ENCODE measurements at regions not wholly inside any gene's neighbourhood (a gene's known extent, or its start where the extent isn't known, plus 50 kb on each side); places are given as distances from the start of the nearest gene placed in this dataset.
"Not testable (repeated sequence)": the region's sequence is repeated elsewhere in the genome, so short reads cannot be mapped to it uniquely, and the experiment has no call there.

DNA sequence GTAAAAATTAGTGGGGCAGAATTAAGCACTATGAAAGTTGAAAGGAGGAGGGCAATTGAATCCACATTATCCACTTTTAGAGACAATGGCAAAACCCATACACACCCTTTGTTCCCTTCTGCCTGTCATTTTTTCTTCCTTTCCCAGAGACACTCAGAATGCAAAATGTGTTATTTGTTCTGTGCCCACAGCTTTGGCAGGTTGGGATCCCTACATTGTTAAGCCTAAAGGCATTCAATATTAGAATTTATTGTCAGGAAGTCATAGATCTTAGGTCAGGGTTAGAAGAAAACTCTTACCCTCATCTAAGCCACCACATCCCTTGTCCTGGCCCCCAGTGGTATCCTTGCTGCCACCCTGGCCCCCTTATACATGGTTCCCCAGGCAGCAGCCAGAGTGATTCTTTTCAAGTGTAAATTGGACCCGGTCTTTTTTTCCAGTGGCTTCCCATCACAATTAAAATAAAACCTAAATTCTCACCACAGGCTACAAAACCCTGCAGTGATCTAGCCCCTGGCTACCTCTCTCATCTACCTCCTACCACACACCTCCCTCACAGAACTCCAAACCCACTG, 470.1 kb upstream of the ATP11B start:
- no peak for DNase-seq (ENCODE audit: low read depth in 1 of 2, low spot score in 1 of 2)

DNA sequence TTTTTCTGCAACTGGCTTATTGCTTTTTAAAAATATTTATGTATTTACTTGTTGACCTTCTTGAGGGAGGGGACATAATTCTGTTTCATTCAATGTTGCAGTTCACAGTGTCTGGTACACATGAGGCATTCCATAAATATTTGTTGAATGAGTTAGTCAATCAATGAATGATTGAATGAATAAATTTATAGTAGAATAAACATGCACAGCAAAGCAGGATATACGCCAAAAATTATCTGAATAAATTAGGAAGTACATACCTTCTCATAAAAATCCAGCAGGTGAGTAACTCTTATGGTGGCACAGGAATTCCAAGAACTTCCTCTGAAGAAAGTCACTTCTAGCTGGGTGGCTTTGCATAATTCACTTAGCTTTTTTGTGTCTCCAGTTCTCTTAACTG, 469.4 kb upstream of the ATP11B start:
- DNase-seq (ENCODE audit: low read depth in 1 of 2, low spot score in 1 of 2) = no peak

DNA sequence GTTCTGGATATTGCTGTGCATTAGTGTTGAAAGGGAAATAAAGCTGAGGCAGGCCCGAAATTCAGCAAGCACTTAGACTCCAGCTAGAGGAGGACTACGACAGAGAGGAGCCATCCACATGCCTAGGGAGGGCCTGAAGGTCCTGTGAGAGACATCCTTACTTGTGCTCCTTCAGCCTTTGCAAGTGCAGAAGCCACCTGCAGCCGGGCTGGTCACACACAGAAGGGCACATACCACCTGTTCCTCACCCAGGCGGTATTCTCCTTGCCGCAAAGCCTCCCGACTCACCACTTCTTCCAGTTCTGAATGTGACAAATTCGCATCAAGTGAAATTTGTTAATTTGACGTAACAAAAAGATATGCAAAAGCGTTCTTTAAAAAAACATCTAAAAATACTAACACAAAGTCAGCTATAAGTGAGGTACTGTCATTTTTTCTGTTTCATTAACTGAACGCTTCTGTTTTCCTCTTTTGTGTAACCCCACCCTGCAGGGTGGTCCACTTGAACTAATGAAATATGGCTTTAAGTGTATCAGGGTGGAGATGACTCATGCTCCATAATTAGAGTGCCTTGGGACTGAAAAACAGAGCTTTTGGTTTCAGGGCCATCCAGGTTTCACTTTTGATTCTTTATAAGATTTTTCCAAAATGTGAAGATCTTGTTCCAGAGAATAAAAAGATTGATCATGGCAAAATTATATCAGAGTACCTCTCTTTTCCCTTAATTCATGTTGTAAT, 467.9 kb upstream of the ATP11B start:
- no peak for DNase-seq (ENCODE audit: low read depth in 1 of 2, low spot score in 1 of 2)

DNA sequence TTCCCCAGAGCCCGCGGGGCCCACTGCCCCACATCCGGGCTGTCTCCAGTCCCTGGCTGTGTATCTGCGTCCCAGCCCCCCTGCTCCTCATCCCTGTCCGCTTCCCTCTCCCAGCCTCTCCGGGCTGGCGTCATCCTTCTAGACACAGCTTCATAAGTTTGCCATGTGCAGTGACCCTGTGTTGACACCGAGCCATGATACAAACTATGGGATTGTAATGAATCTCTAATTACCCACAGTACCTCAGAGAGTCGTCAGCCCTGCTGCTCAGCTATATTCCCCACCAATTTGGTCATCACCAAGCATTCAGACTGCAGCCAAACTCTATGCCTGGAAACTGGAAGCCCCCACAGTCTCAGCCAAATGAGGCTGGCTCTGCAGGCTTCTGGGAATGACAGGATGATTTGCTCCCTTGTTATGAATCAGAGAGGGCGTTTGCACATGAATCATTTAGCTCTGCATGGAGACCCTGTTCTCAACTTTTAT, 466.1 kb upstream of the ATP11B start:
- DNase-seq (ENCODE audit: low read depth in 1 of 2, low spot score in 1 of 2) = no peak

DNA sequence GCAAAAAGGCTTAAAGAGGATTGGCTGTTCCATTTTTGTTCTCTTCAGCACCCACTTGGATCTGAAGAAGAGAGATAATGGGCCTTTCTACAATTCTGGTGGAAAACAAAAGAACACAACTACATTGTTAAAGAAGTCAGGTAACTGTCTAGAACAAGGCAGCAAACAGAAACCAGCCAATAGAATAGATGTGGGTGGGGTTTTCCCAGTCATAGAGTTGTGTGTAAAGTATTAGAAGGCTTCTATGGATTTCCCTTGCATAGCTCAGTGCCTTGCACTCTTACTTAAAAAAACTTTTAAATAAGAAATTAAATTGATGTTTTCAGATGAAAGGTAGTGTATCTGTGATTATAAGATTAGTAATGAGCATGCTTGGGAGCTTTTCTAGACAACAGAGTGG, 462.7 kb upstream of the ATP11B start:
- no peak for DNase-seq (ENCODE audit: low read depth in 1 of 2, low spot score in 1 of 2)

DNA sequence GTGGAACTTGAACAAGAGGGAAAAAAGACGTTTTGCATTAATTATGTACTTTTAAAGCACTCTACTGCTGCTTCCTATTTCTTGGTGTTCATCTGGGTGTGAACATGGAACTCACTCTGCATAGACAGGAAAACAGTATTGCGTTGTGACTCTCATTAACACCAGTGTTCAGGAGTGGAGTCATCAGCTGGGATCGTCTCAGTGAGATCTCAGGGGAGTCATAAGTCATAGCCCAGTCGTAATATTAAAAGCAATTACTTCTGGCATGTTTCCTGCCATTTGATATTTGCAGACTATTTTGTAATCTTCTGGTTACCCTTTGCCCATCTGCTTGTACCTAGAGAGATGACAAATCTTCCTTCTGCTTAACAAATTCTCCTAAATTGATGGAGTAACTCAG, 462.0 kb upstream of the ATP11B start:
- DNase-seq (ENCODE audit: low read depth in 1 of 2, low spot score in 1 of 2) = no peak

DNA sequence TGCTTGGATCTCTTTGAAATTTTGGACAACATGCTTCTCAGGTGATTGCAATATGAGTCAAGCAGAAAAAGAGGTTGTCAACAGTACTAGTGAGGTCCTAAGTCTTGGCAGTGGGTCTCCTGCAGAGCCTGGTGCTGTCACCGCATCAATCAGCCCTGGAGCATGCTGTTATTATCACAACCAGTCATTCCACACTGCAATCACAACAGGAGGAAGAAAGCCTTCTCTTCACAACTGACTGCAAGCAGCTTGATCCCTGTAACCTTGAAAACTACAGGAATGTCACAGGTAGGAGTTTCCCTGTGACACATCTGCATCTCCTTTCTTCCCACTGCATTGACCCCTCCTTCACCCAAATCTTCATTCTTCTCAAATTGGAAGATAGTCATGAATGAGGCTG, 451.1 kb upstream of the ATP11B start:
- no peak for DNase-seq (ENCODE audit: low read depth in 1 of 2, low spot score in 1 of 2)

DNA sequence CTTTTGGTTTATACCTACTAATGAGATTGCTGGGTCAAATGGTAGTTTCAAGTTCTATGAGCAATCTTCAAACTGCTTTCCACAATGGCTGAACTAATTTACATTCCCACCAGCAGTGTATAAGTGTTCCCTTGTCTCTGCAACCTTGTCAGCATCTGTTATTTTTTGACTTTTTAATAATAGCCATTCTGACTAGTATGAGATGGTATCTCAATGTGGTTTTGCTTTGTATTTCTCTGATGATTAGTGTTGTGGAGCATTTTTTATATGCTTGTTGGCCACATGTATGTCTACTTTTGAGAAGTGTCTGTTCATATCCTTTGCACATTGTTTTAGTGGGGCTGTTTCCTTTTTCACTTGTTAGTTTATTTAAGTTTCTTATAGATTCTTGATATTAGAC, 449.3 kb upstream of the ATP11B start:
- DNase-seq (ENCODE audit: low read depth in 1 of 2, low spot score in 1 of 2) = not testable (repeated sequence)

DNA sequence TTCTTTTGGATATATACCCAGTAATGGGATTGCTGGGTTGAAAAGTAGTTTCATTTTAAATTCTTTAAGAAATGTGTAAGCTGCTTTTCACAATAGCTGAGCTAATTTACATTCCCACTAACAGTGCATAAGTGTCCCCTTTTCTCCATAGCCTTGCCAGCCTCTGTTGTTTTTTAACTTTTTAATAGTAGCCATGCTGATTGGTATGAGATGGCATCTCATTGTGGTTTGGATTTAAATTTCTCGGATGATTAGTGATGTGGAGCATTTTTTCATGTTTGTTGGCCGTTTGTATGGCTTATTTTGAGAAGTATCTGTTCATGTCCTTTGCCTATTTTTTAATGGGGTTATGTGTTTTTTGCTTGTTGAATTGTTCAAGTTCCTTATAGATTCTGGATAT, 444.3 kb upstream of the ATP11B start:
- no peak for DNase-seq (ENCODE audit: low read depth in 1 of 2, low spot score in 1 of 2)

DNA sequence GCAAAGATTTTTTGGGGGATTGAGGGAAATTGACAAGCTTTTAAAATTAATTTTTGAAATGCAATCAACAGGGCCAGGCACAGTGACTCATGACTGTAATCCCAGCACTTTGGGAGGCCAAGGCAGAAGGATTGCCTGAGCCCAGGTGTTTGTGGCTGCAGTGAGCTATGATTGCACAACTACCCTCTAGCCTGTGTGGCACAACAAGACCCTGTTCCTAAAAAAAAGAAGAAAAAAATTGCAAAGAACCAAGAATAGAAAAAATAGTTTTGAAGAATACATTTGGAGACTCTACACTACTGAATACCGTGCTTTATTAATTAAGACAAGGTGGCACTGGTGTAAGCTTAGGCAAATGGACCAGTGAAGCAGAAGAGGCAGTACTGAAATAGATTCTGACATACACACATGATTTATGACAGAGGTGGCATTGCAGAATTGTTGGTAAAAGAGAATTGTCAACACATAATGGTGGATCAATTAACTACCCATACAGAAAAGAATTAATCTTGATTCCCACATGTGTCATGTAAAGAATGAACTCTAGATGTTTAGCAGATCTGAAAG, 443.3 kb upstream of the ATP11B start:
- DNase-seq (ENCODE audit: low read depth in 1 of 2, low spot score in 1 of 2) = no peak

DNA sequence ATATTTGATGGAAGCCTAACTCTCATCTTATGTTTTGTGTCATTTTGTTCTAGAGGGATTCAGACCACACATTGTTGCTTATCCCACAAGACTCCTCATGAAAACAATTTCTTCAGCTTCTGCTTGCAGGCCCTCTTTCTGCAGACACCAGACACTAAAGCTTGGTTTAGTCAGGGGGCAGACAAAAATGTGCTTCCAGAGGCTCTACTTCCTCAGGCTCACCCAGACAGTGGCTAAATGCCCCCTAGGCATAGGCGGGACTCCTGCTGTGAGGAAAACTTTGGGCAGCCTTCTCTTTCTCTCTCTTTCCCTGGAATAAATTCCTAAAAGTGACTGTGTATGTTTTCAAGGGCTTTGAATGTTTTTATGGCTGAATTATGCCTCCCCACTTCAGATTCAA, 435.4 kb upstream of the ATP11B start:
- no peak for DNase-seq (ENCODE audit: low read depth in 1 of 2, low spot score in 1 of 2)

DNA sequence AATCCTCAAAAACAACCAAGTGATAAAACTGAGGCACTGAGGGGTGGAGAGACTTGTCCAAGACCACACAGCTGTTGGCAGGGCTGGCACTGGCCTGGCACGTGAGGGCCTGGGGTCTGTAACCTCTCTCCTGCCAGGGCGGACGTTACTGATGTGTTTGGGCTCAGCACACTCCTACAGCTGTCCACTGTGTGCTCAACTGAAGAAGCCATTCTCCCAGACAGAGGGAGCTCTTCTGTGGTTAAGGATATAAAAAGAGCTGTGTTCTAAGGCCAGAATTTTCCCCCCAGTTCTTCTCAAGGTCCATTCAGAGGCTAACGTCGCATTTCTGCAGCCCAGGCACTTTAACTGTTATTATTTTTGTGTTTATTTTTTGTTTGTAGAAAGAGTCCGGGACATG, 429.0 kb upstream of the ATP11B start:
- DNase-seq (ENCODE audit: low read depth in 1 of 2, low spot score in 1 of 2) = no peak

DNA sequence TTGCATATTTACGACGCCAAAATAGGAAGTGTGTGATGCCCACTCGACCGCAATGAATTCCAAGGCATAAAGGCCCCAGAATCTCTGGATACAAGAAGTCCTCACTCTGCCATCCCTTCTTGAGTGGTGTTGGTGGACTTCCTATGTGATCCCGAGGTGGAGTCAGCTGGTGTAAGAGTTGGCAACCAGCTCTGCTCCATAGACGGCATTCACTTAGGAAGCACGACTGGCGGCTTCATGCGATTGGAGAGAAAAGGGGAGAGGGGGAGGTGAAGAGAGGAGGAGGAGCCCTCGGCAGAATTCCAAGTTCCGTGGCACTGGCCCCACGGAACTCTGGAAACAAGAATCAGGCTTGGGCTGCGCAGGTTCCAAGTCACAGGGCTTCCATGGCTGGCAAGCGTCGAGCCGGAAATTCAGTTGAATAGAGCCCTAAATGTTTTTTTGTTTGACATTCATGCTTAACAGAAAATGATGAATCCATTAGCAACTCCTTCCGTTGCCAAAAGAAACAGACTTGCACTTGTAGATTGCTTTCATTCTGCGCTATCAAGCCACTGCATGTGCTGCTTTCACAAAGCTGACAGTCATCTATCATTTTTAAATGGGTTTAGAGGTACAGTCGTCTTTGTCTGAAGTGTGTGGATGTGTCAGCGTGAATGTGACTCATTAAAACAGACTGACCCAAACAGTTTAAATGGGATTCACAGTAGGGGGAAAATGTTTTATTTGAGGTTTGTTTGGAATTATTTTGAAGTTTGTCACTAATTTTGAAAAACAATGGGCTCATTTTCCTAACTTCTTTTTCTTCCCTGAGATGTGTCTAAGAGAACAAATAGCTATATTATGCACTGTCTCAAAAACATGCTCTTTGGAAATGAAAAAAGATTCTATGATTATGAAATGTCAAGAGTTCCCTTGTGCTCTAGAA, 428.3 kb upstream of the ATP11B start:
- no peak for DNase-seq (ENCODE audit: low read depth in 1 of 2, low spot score in 1 of 2)

DNA sequence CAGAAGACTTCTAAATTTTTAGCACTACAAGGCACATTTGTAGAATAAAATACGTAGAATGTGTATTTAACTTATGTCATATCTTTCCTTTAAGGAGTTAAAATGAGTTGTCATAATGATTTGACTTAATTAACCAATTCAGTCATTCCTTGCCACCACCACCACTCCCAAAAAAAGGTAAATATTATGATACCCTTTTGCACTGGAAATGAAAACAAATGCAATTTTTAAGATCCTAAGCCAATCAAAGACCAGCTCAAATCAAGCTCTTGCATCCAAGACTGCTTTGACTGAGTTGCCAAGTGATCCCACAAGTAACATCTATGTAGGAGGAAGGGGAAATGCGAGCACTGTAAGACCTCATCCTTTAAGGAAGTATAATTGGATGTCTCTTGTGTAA, 426.6 kb upstream of the ATP11B start:
- no peak for DNase-seq (ENCODE audit: low read depth in 1 of 2, low spot score in 1 of 2)

DNA sequence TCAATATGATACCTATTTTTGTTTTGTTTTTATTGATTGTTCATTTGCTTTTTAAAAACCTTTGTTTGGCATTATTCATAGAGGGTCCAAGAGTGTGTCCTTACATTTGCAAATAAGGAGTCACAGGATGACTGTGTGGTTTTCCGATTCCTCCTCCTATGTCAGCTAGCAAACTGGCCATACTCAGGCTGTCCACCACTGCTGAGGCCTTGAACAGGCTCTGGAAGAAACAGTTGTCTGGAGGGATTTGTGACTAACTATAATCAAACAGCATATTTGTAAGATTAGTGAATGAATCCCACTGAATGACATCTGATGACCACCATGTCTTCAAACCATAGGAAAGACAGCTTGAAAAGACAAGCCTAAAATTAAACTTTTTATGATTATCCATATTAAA, 423.4 kb upstream of the ATP11B start:
- no peak for DNase-seq (ENCODE audit: low read depth in 1 of 2, low spot score in 1 of 2)

DNA sequence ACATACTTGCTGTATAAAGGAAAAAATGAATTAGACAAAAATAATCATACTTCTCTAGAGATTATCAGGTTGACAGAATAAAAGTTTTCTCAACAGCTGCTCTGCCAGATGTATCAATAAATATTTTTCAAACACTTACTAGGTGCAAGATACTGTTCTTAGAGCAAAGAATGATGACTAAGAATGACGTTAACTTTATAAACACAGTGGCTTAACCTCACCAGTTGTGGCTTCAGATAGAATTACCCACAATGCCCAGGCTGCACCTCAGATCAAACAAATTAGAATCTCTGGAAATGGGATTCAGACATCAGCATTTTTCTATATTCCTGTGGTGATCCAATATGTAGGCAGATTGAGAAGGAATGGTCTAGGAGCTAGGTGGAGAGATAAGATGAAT, 422.4 kb upstream of the ATP11B start:
- no peak for DNase-seq (ENCODE audit: low read depth in 1 of 2, low spot score in 1 of 2)

DNA sequence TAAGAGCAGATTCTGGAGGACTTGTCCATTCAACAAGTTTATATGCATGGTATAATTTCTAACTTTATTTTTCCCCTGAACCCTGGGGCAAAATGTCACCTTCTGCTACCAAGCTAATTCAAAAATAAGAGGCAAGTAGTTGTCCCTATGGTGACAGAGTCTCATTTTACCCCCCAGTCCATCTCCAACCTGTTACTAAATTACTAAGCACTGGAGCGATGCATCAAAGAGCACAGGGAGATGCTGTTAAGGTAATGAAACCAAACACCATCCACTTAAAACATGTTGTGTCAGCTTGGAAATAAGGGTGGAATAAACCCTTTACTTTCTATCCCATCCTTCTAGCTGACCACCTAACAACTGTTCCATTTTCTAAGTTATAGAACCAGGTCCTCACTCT, 417.4 kb upstream of the ATP11B start:
- DNase-seq (ENCODE audit: low read depth in 1 of 2, low spot score in 1 of 2) = no peak

DNA sequence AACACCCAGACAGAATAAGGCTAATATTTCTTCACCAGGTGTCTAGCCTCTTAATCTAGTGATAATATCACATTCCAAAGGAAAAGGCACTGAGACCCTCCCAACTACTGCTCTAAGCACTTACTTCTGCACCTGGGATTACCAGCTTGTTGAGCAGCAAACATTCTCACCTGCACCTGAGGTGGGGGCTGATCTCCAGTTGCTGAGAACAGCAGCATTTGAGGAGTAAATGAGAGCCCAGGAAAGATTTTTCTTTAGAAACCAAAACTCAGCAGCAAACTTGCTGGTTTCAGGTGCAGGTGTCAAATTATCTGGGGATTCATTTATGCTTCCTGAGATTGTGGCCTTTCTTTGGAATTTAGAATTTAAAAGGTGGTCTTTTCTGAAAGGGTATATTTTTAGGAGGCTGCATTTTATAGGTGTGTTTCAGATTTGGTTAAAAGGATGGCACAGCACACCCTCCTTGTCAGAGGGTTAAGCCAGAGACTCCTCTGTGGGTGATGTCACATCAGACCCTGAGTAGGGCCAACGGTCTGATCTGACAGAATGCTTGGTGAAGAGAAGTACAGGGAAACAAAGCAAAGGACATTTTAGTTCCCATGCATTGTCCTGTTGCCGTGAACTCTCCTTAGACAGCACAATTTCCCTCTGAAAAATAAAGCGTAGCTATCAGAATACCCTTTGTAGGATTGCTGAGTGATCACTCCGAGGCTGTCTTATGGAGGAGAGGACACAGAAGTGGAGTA, 411.0 kb upstream of the ATP11B start:
- no peak for DNase-seq (ENCODE audit: low read depth in 1 of 2, low spot score in 1 of 2)

DNA sequence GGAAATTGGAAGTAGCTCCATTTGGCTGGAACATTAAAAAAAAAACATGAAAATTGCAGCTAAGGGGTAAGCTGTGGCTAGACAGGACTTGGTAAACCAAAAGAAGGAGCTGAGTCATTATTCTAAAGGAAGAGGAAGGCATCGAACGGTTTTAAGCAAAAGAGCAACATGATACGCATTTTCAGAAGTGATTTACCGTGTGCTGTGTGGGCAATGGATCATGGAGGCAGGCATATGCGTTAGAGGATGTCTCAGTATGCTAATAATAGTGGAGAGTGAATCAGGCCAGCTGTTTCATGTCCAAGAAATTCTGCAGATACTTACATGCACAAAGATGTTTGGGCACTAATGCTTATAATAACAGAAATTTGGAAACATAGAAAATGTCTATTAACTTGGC, 409.1 kb upstream of the ATP11B start:
- no peak for DNase-seq (ENCODE audit: low read depth in 1 of 2, low spot score in 1 of 2)

DNA sequence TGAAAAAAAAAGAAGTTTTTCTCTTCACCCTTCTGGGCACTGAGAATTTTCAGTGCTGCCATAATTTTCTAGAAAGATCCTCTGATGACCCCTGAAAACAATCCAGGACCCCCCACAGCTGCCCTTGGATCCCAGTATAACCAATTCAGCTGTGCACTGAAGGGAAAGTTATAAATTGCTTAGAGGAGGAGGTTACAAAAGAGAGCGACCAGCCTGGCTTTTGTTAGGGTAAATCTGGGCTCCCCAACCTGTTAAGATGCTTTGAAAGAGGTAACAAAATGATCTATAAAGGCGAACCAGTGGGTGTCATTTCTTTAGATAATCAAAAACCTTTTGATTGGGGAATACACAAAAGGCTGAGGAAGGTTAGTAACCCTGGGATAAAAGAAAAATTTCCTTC, 407.9 kb upstream of the ATP11B start:
- DNase-seq (ENCODE audit: low read depth in 1 of 2, low spot score in 1 of 2) = no peak

DNA sequence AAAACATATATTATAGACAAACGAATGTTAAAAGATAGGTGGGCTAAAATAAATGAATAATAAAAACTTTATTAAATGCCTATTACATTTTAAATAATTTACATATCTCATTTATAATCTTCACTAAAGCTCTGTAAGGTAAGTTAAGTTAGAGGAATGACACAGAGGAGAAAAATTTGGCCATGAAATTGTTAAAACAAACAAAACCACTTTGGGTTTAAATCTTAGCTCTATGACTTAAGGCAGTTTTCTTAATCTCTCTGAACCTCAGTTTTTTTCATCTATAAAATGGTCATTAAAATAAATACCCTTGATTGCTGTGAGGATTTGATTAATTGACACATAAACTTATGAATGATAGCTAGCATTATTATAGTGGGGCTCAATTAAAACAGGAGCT, 404.8 kb upstream of the ATP11B start:
- no peak for DNase-seq (ENCODE audit: low read depth in 1 of 2, low spot score in 1 of 2)

Measured in activated T-helper 1 cell treated with anti-CD3 and anti-CD28 coated beads, Interleukin-2, amount 50 U/mL, for 16 hours (primary cell).